CD8-positive, alpha-beta memory T cell (primary cell): ENCODE measurements at regions not wholly inside any gene's neighbourhood (a gene's known extent, or its start where the extent isn't known, plus 50 kb on each side); places are given as distances from the start of the nearest gene placed in this dataset.

Experiments used
- CTCF ChIA-PET: fragments of 350-600 bp; sonication (Branson Sonifier 250); formaldehyde crosslinking; loops from one replicate; lab custom pipeline; 2021; ENCODE audit warnings: antibody characterized with exemption; lab: Charles Lee
- POLR2A ChIA-PET: fragments of 350-600 bp; sonication (Branson Sonifier 250); formaldehyde crosslinking; loops from one replicate; lab custom pipeline; 2021; ENCODE audit warnings: antibody characterized with exemption; lab: Charles Lee
- DNase-seq, 5 donors: peaks; one replicate each; pipeline versions ENCODE4 v3.0.0 to v3.0.0-alpha.2; 2020 to 2022; ENCODE audit warnings: mixed read lengths in 1 of 5
- H3K27ac ChIP-seq: one replicate; pipeline ENCODE4 v1.7.0; 2013; ENCODE audit warnings: low read depth, mild to moderate bottlenecking, low read length, moderate library complexity
- H3K27me3 ChIP-seq: 2 replicates; pipeline ENCODE4 v1.7.0; 2013; ENCODE audit warnings: low read length, mild to moderate bottlenecking; ENCODE audit not compliant: insufficient read depth, poor library complexity, severe bottlenecking
- H3K36me3 ChIP-seq: 2 replicates; pipeline ENCODE4 v1.7.0; 2013; ENCODE audit warnings: mild to moderate bottlenecking, low read length, moderate library complexity; ENCODE audit not compliant: insufficient read depth
- H3K4me1 ChIP-seq: 2 replicates; pipeline ENCODE4 v1.7.0; 2013; ENCODE audit warnings: mild to moderate bottlenecking, low read length, moderate library complexity; ENCODE audit not compliant: insufficient read depth
- H3K4me3 ChIP-seq: 2 replicates; pipeline ENCODE4 v1.7.0; 2013; ENCODE audit warnings: mild to moderate bottlenecking, low read length
- H3K9me3 ChIP-seq: 2 replicates; pipeline ENCODE4 v1.7.0; 2013; ENCODE audit warnings: mild to moderate bottlenecking, low read length
- H3K27ac Mint-ChIP-seq, 8 donors: one replicate each; pipeline ENCODE4 v1.8.0; 2020 to 2021; ENCODE audit warnings: mixed read lengths in 8 of 8, mild to moderate bottlenecking in 6 of 8, inconsistent platforms in 3 of 8, moderate library complexity in 3 of 8
- H3K27me3 Mint-ChIP-seq, 2 donors: one replicate each; pipeline ENCODE4 v1.8.0; 2020 to 2021; ENCODE audit warnings: mixed read lengths in 2 of 2, mild to moderate bottlenecking in 1 of 2, moderate library complexity in 1 of 2
- H3K36me3 Mint-ChIP-seq, 3 donors: one replicate each; pipeline ENCODE4 v1.8.0; 2020 to 2021; ENCODE audit warnings: mixed read lengths in 3 of 3, inconsistent platforms in 1 of 3, mild to moderate bottlenecking in 1 of 3
- H3K4me1 Mint-ChIP-seq, 3 donors: one replicate each; pipeline ENCODE4 v1.8.0; 2020 to 2021; ENCODE audit warnings: mixed read lengths in 3 of 3, inconsistent platforms in 1 of 3, mild to moderate bottlenecking in 1 of 3
- H3K4me3 Mint-ChIP-seq, 7 donors: one replicate each; pipeline ENCODE4 v1.8.0; 2020 to 2021; ENCODE audit warnings: mixed read lengths in 7 of 7, mild to moderate bottlenecking in 6 of 7, moderate library complexity in 4 of 7, inconsistent platforms in 2 of 7
- H3K9me3 Mint-ChIP-seq, 5 donors: one replicate each; pipeline ENCODE4 v1.8.0; 2020 to 2022; ENCODE audit warnings: mixed read lengths in 5 of 5, mild to moderate bottlenecking in 3 of 5, moderate library complexity in 2 of 5, inconsistent platforms in 1 of 5

- ChIA-PET CTCF (interaction anchor here (1.1 kb wide), 1 partner anchor 11 kb away, joined by 3 read pairs; no protein-coding TSS in a partner anchor), POLR2A (no interaction called here)
- DNase-seq: no peak
- no peak overlapping the region for H3K27ac Mint-ChIP-seq
- no peaks in the 10 kb centered on the region for H3K4me1 Mint-ChIP-seq
- Histone ChIP-seq H3K4me1 (no peaks in the 10 kb centered on the region), H3K27ac (no peak overlapping the region), H3K36me3 (no peaks in the 10 kb centered on the region), H3K4me3 (no peak overlapping the region), H3K27me3 (no peaks in the 10 kb centered on the region), H3K9me3 (no peaks in the 10 kb centered on the region)
- H3K9me3 Mint-ChIP-seq: peaks cover 0 to 5% (median 0%) of the 10 kb centered on the region in 5 donors
- no peaks in the 10 kb centered on the region for H3K36me3 Mint-ChIP-seq
- peaks cover 0 to 11% of the 10 kb centered on the region in 2 donors for H3K27me3 Mint-ChIP-seq
- no peak overlapping the region for H3K4me3 Mint-ChIP-seq
Measured at GRCh38 chrX:140110081-140110650, 144.8 kb upstream of the CXorf66 start.

GRCh38 chrX:140104760-140105159, 139.4 kb upstream of the CXorf66 start:
- Mint-ChIP-seq H3K36me3 (no peaks in the 10 kb centered on the region), H3K9me3 (no peaks in the 10 kb centered on the region), H3K4me1 (no peaks in the 10 kb centered on the region), H3K27ac (no peak overlapping the region), H3K27me3 (peaks cover 0 to 7% of the 10 kb centered on the region in 2 donors), H3K4me3 (no peak overlapping the region)
- Histone ChIP-seq H3K27ac (no peak overlapping the region), H3K4me1 (no peaks in the 10 kb centered on the region), H3K9me3 (no peaks in the 10 kb centered on the region), H3K36me3 (no peaks in the 10 kb centered on the region), H3K4me3 (no peak overlapping the region), H3K27me3 (no peaks in the 10 kb centered on the region)
- ChIA-PET POLR2A (no interaction called here), CTCF (no interaction called here)
- no peak for DNase-seq

DNA sequence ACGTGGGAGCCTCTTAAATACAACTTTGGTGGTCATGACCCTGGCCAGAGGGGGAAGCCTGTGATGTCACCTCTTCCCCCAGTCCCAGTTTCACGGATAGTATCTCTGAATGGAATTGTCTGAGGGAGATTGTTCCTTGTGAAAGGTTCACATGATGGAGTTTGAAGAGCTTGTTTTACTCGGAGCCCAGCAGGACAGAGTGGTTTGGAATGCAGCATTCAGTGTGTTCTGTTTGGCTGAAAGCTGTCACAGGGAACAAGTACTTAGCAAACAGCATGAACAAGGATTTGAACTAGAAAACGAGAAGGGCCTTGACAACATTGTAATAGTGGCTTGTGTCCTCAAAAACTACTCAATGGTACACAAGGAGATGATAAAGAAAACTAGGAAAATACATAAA, 133.9 kb upstream of the CXorf66 start:
- H3K4me1 Mint-ChIP-seq: no peaks in the 10 kb centered on the region
- no peak overlapping the region for H3K4me3 Mint-ChIP-seq
- no peaks in the 10 kb centered on the region for H3K36me3 Mint-ChIP-seq
- no peak for DNase-seq
- peaks cover 6 to 7% of the 10 kb centered on the region in 2 donors for H3K27me3 Mint-ChIP-seq
- Histone ChIP-seq H3K4me1 (no peaks in the 10 kb centered on the region), H3K9me3 (no peaks in the 10 kb centered on the region), H3K27me3 (no peaks in the 10 kb centered on the region), H3K27ac (no peak overlapping the region), H3K4me3 (no peak overlapping the region), H3K36me3 (no peaks in the 10 kb centered on the region)
- H3K27ac Mint-ChIP-seq: no peak overlapping the region
- ChIA-PET POLR2A (no interaction called here), CTCF (no interaction called here)
- peaks cover 0 to 1% (median 0%) of the 10 kb centered on the region in 5 donors for H3K9me3 Mint-ChIP-seq

- CTCF ChIA-PET: no interaction called here
- no peak for DNase-seq
- H3K4me3 Mint-ChIP-seq: peak overlapping the region in 1 of 7 donors; percentile 33
Measured at GRCh38 chrX:140092121-140092520, 126.8 kb upstream of the CXorf66 start.

DNA sequence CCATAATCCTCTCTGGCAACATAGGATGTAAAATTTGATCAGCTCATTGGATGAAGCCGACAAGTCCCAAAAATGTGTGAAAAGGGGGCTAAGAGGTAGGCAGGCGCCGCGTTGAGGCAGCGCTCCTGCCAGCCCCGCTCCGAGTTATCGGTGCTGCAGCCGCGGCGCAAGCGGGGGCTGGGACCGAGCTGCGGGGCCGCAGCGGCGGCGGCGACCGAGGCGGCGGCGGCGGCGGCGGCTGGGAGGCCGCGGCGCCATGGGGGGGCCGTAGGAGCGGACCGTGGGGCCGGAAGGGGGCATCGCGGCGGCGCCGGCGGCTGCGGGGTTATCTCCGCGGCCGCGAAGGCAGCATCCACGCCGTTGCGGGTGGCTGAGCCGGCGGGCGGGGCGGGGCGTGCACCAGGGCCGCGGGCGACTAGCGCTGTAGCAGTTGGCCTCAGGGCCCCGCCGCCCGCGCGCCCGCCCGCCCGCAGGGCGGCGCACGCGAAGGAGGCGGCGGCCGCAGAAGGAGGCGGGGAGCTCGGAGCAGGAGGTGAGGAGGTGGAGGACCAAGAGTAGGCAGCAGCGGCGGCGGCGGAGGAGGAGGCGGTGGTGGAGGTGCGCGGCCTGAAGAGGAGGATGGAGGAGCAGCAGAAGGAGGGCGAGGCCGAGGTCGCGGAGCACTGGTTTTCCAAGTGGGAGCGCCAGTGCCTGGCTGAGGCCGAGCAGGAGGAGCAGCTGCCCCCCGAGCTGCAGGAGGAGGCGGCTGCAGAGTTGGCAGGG, 126.0 kb upstream of the CXorf66 start:
- DNase-seq: no peak
- Histone ChIP-seq H3K9me3 (no peaks in the 10 kb centered on the region), H3K4me3 (no peak overlapping the region), H3K27ac (no peak overlapping the region), H3K36me3 (no peaks in the 10 kb centered on the region), H3K27me3 (no peaks in the 10 kb centered on the region), H3K4me1 (no peaks in the 10 kb centered on the region)
- POLR2A ChIA-PET: no interaction called here
- peaks cover 18 to 20% of the 10 kb centered on the region in 2 donors for H3K27me3 Mint-ChIP-seq
- peak overlapping the region in 4 of 7 donors; percentile 18 to 70 (median 32) for H3K4me3 Mint-ChIP-seq
- CTCF ChIA-PET: no interaction called here
- no peak overlapping the region for H3K27ac Mint-ChIP-seq
- peaks cover 0 to 3% (median 0%) of the 10 kb centered on the region in 5 donors for H3K9me3 Mint-ChIP-seq
- peaks cover 0 to 3% (median 0%) of the 10 kb centered on the region in 3 donors for H3K4me1 Mint-ChIP-seq
- H3K36me3 Mint-ChIP-seq: no peaks in the 10 kb centered on the region

More at GRCh38 chrX:140092121-140092520, 126.8 kb upstream of the CXorf66 start:
- no peaks in the 10 kb centered on the region for H3K9me3 ChIP-seq
- Mint-ChIP-seq H3K9me3 (peaks cover 0 to 3% (median 0%) of the 10 kb centered on the region in 5 donors), H3K27ac (no peak overlapping the region), H3K4me1 (peaks cover 0 to 3% (median 0%) of the 10 kb centered on the region in 3 donors), H3K27me3 (peaks cover 20 to 24% of the 10 kb centered on the region in 2 donors), H3K36me3 (no peaks in the 10 kb centered on the region)
- H3K27me3 ChIP-seq: no peaks in the 10 kb centered on the region
- no peak overlapping the region for H3K27ac ChIP-seq
- POLR2A ChIA-PET: no interaction called here
- H3K36me3 ChIP-seq: no peaks in the 10 kb centered on the region
- no peaks in the 10 kb centered on the region for H3K4me1 ChIP-seq
- H3K4me3 ChIP-seq: no peak overlapping the region

GRCh38 chrX:140090800-140091124, 125.4 kb upstream of the CXorf66 start:
- Histone ChIP-seq H3K27ac (no peak overlapping the region), H3K4me3 (no peak overlapping the region), H3K9me3 (no peaks in the 10 kb centered on the region), H3K4me1 (no peaks in the 10 kb centered on the region), H3K27me3 (no peaks in the 10 kb centered on the region), H3K36me3 (no peaks in the 10 kb centered on the region)
- peaks cover 0 to 3% (median 0%) of the 10 kb centered on the region in 5 donors for H3K9me3 Mint-ChIP-seq
- ChIA-PET POLR2A (no interaction called here), CTCF (no interaction called here)
- H3K4me1 Mint-ChIP-seq: peaks cover 0 to 3% (median 0%) of the 10 kb centered on the region in 3 donors
- H3K27me3 Mint-ChIP-seq: peaks cover 18 to 19% of the 10 kb centered on the region in 2 donors
- no peak overlapping the region for H3K27ac Mint-ChIP-seq
- DNase-seq: no peak
- H3K4me3 Mint-ChIP-seq: peak overlapping the region in 2 of 7 donors; percentile 10 to 32
- H3K36me3 Mint-ChIP-seq: no peaks in the 10 kb centered on the region

DNA sequence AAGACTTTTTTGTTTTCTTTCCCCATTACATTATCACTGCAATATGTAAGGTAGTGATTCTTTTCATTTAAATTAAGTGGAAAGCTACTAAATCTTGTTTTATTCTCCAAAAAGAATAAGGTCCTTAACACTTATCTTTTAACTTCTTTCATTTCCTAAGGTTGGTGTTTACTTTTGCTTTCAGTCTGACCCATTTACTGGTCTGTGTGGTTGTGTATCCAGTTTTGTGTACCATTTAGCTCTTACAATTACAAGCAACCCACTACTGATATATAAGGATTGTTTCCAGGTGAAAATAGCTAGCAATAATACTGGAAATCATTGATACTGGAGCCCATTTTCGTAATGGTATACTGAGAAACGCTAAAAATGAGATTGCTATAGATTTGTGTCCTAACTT, 123.1 kb upstream of the CXorf66 start:
- Histone ChIP-seq H3K9me3 (no peaks in the 10 kb centered on the region), H3K27me3 (no peaks in the 10 kb centered on the region), H3K4me1 (no peaks in the 10 kb centered on the region), H3K4me3 (no peak overlapping the region), H3K27ac (no peak overlapping the region), H3K36me3 (no peaks in the 10 kb centered on the region)
- ChIA-PET CTCF (no interaction called here), POLR2A (no interaction called here)
- Mint-ChIP-seq H3K9me3 (peaks cover 0 to 3% (median 0%) of the 10 kb centered on the region in 5 donors), H3K4me3 (no peak overlapping the region), H3K27ac (no peak overlapping the region), H3K27me3 (peaks cover 18% of the 10 kb centered on the region in 2 donors), H3K4me1 (peaks cover 0 to 3% (median 0%) of the 10 kb centered on the region in 3 donors), H3K36me3 (no peaks in the 10 kb centered on the region)
- DNase-seq: no peak

GRCh38 chrX:140087875-140088274, 122.6 kb upstream of the CXorf66 start:
- no peak for DNase-seq
- Histone ChIP-seq H3K4me3 (no peak overlapping the region), H3K4me1 (no peaks in the 10 kb centered on the region), H3K27me3 (no peaks in the 10 kb centered on the region), H3K27ac (no peak overlapping the region), H3K36me3 (no peaks in the 10 kb centered on the region), H3K9me3 (no peaks in the 10 kb centered on the region)
- Mint-ChIP-seq H3K27ac (no peak overlapping the region), H3K4me3 (no peak overlapping the region), H3K27me3 (peaks cover 18 to 19% of the 10 kb centered on the region in 2 donors), H3K36me3 (no peaks in the 10 kb centered on the region), H3K9me3 (peaks cover 0 to 1% (median 0%) of the 10 kb centered on the region in 5 donors), H3K4me1 (peaks cover 0 to 3% (median 0%) of the 10 kb centered on the region in 3 donors)
- POLR2A ChIA-PET: no interaction called here
- CTCF ChIA-PET: no interaction called here
